Gastrocnemius medialis (tissue), 4 donors: ENCODE measurements at regions not wholly inside any gene's neighbourhood (a gene's known extent, or its start where the extent isn't known, plus 50 kb on each side); places are given as distances from the start of the nearest gene placed in this dataset.

Source experiments
- POLR2A ChIP-seq, 2 donors: fragments of 450-650 bp; IDR thresholded peaks; one replicate each; pipeline ENCODE4 v1.6.1; 2017; ENCODE audit warnings: antibody characterized with exemption in 2 of 2, mild to moderate bottlenecking in 2 of 2, moderate library complexity in 2 of 2
- TF ChIP-seq, protein P1 (sequence below), 5 experiments: fragments of 450-650 bp in 3 of 5; fragments of 200-600 bp in 2 of 5; sonication (generic) in 2 of 5; IDR thresholded peaks in 4 of 5; conservative IDR thresholded peaks in 1 of 5; 1 replicate in 4 of 5; 2 replicates in 1 of 5; pipeline ENCODE4 v1.5.1; 2016 to 2019; ENCODE audit warnings: antibody characterized with exemption in 5 of 5, mild to moderate bottlenecking in 3 of 5, moderate library complexity in 3 of 5

DNA sequence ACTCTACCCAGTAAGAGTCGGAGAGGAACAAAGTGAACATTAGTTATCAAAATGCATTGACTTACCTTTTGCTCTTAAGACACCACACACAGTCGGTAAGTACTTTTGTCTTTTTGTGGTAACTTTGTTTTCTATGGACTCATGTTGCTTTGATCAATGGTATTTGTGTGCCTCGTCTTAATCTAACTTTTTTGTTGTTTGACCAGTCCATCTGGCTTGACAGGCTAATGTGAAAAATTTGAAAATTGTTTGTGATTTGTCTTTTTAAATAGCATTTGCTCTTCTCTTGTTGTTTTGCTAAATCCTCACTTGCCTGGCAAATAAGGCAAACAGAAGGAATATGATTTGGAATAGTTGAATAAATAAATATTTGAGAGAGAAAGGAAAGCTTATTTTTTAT, 71.4 kb upstream of the CHD1 start:
- TF ChIP-seq, protein P1, sequence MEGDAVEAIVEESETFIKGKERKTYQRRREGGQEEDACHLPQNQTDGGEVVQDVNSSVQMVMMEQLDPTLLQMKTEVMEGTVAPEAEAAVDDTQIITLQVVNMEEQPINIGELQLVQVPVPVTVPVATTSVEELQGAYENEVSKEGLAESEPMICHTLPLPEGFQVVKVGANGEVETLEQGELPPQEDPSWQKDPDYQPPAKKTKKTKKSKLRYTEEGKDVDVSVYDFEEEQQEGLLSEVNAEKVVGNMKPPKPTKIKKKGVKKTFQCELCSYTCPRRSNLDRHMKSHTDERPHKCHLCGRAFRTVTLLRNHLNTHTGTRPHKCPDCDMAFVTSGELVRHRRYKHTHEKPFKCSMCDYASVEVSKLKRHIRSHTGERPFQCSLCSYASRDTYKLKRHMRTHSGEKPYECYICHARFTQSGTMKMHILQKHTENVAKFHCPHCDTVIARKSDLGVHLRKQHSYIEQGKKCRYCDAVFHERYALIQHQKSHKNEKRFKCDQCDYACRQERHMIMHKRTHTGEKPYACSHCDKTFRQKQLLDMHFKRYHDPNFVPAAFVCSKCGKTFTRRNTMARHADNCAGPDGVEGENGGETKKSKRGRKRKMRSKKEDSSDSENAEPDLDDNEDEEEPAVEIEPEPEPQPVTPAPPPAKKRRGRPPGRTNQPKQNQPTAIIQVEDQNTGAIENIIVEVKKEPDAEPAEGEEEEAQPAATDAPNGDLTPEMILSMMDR (IDR thresholded peaks at IDR 0.05 in 4 of 5, conservative IDR thresholded peaks at IDR 0.05 in 1 of 5) = no peak
- no peak for TF ChIP-seq POLR2A (IDR thresholded peaks at IDR 0.05)
